Activated CD8-positive, alpha-beta memory T cell treated with anti-CD3 and anti-CD28 coated beads, Interleukin-2, amount 50 U/mL, for 1 hour (primary cell): ENCODE measurements at regions not wholly inside any gene's neighbourhood (a gene's known extent, or its start where the extent isn't known, plus 50 kb on each side); places are given as distances from the start of the nearest gene placed in this dataset.
"Not testable (repeated sequence)": the region's sequence is repeated elsewhere in the genome, so short reads cannot be mapped to it uniquely, and the experiment has no call there.

Source experiments
- DNase-seq: peaks from one replicate; pipeline ENCODE4 v3.0.0-alpha.2; 2020; ENCODE audit errors: extremely low read depth

- DNase-seq, result no peak
Observed at GRCh38 chr4:38416450-38417014, 247.5 kb upstream of the KLF3 start.

- DNase-seq, result not testable (repeated sequence)
Observed at GRCh38 chr4:38420254-38420653, 243.7 kb upstream of the KLF3 start.

- no peak for DNase-seq
Observed at GRCh38 chr4:38422850-38423249, 241.1 kb upstream of the KLF3 start.

- DNase-seq, result no peak
Observed at GRCh38 chr4:38424151-38424871, 239.7 kb upstream of the KLF3 start.

GRCh38 chr4:38426532-38426931 lies 237.5 kb upstream of the KLF3 start:
- no peak for DNase-seq

GRCh38 chr4:38430841-38431240 lies 233.2 kb upstream of the KLF3 start:
- DNase-seq, result no peak

GRCh38 chr4:38442073-38442788 lies 221.8 kb upstream of the KLF3 start:
- DNase-seq, result no peak

GRCh38 chr4:38449506-38450174 lies 214.4 kb upstream of the KLF3 start:
- DNase-seq, result no peak

GRCh38 chr4:38452009-38452408 lies 212.0 kb upstream of the KLF3 start:
- no peak for DNase-seq

GRCh38 chr4:38452542-38452941 lies 211.5 kb upstream of the KLF3 start:
- no peak for DNase-seq

GRCh38 chr4:38453253-38453881 lies 210.6 kb upstream of the KLF3 start:
- DNase-seq, result no peak

- no peak for DNase-seq
Observed at GRCh38 chr4:38454284-38454683, 209.7 kb upstream of the KLF3 start.

GRCh38 chr4:38455092-38455862 lies 208.7 kb upstream of the KLF3 start:
- no peak for DNase-seq

- DNase-seq, result no peak
Observed at GRCh38 chr4:38456096-38456495, 207.9 kb upstream of the KLF3 start.

- DNase-seq, result no peak
Observed at GRCh38 chr4:38461342-38461741, 202.7 kb upstream of the KLF3 start.

GRCh38 chr4:38462367-38463055 lies 201.5 kb upstream of the KLF3 start:
- no peak for DNase-seq

- no peak for DNase-seq
Observed at GRCh38 chr4:38463268-38463958, 200.6 kb upstream of the KLF3 start.

GRCh38 chr4:38464328-38464727 lies 199.7 kb upstream of the KLF3 start:
- no peak for DNase-seq

- no peak for DNase-seq
Observed at GRCh38 chr4:38466401-38466800, 197.6 kb upstream of the KLF3 start.

GRCh38 chr4:38467296-38467695 lies 196.7 kb upstream of the KLF3 start:
- DNase-seq, result no peak
